ENCODE measurements at regions not wholly inside any gene's neighbourhood (a gene's known extent, or its start where the extent isn't known, plus 50 kb on each side); places are given as distances from the start of the nearest gene placed in this dataset.
A peak's percentile ranks its signal among the peaks of the same experiment; 100 is the strongest.

GRCh38 chr5:145586661-145587307, 248.4 kb downstream of the PRELID2 start (continued):
- no peak for TF ChIP-seq FOS (IDR thresholded peaks at IDR 0.05; ENCODE audit: low read depth, low read length)

GRCh38 chr5:145585443-145586148, 249.5 kb downstream of the PRELID2 start:
- Histone ChIP-seq H3K18ac (ENCODE audit: low read depth, low read length) (no peak overlapping the region), H3K9me1 (ENCODE audit: insufficient read depth, low read length) (peaks cover 3% of the 10 kb centered on the region), H2AFZ (replicated peaks; ENCODE audit: low read length, poor library complexity) (no peak overlapping the region), H4K91ac (ENCODE audit: insufficient read depth, low read depth, low read length) (no peak overlapping the region), H3K23ac (ENCODE audit: low read depth, low read length) (no peak overlapping the region), H4K20me1 (ENCODE audit: insufficient read depth, low read length) (no peaks in the 10 kb centered on the region), H3K27me3 (ENCODE audit: control insufficient read depth, insufficient read depth, low read length) (no peaks in the 10 kb centered on the region), H3K4me3 (ENCODE audit: insufficient read depth, low read depth, low read length) (no peak overlapping the region), H4K5ac (ENCODE audit: low read depth, low read length) (peak overlapping the region; percentile 52; the same call in 1 of the 2 replicates), H3K27ac (ENCODE audit: insufficient read depth, low read length) (no peak overlapping the region), H2BK15ac (ENCODE audit: low read depth, low read length) (no peak overlapping the region), H4K8ac (ENCODE audit: low read depth in 2 of 2, low read length in 2 of 2) (no peak overlapping the region), H3K4me2 (ENCODE audit: low read depth, low read length) (no peak overlapping the region), H2BK5ac (ENCODE audit: low read depth, low read length, poor library complexity, severe bottlenecking) (no peak overlapping the region), H3K4ac (ENCODE audit: low read depth, low read length) (no peak overlapping the region; the same call in 1 of the 2 replicates), H2BK20ac (ENCODE audit: low read depth, low read length) (no peak overlapping the region), H2AK9ac (replicated peaks; ENCODE audit: low read depth, low read length, poor library complexity) (no peak overlapping the region), H3K9me3 (ENCODE audit: control insufficient read depth, insufficient read depth, low read length) (no peaks in the 10 kb centered on the region), H3K56ac (ENCODE audit: extremely low read depth, insufficient read depth, low read length) (no peak overlapping the region), H3K79me1 (ENCODE audit: low read depth in 1 of 2, low read length in 2 of 2) (no peaks in the 10 kb centered on the region), H2AK5ac (ENCODE audit: low read depth, low read length) (no peak overlapping the region; the same call in 1 of the 2 replicates), H3K14ac (replicated peaks; ENCODE audit: low read depth, low read length) (no peak overlapping the region), H3K36me3 (ENCODE audit: control insufficient read depth, insufficient read depth, low read length) (no peaks in the 10 kb centered on the region), H2BK120ac (ENCODE audit: low read depth, low read length) (peak overlapping the region; percentile 37; the same call in 1 of the 2 replicates), H3K9ac (ENCODE audit: low read depth, low read length) (no peak overlapping the region), H3K4me1 (ENCODE audit: control insufficient read depth, insufficient read depth, low read length) (peaks cover 6% of the 10 kb centered on the region)
- intact Hi-C loops (cut with micrococcal nuclease) (loop anchor here (5.0 kb wide), 1 partner anchor 103 kb away; no protein-coding TSS in a partner anchor), dilution Hi-C loops (cut with HindIII; ENCODE audit: low sequenced_read_pairs, unreplicated experiment) (no loop called here), in situ Hi-C loops (cut with MboI; ENCODE audit: low sequenced_read_pairs) (no loop called here)
- no peak for ATAC-seq (ENCODE audit: low read depth)
- ChIA-PET POLR2A (ENCODE audit: unreplicated experiment) (no interaction called here), CTCF (no interaction called here)
- no peak for DNase-seq
- WGBS, 2 experiments (ENCODE audit: extremely low coverage in 2 of 2, insufficient read length in 1 of 2), result no CpG with 5 or more reads among the region's 5 CpGs
- no TSS peak for BruUV-seq (replicated peaks)
- TF ChIP-seq RAD21 (IDR thresholded peaks at IDR 0.05; ENCODE audit: low read length), result no peak
- TF ChIP-seq MAZ (IDR thresholded peaks at IDR 0.05; ENCODE audit: borderline replicate concordance, low read depth, low read length), result no peak
- no peak for TF ChIP-seq RCOR1 (IDR thresholded peaks at IDR 0.05; ENCODE audit: insufficient replicate concordance, low read length)

All from IMR-90 (cell line).